K562 (cell line): ENCODE measurements at regions not wholly inside any gene's neighbourhood (a gene's known extent, or its start where the extent isn't known, plus 50 kb on each side); places are given as distances from the start of the nearest gene placed in this dataset.

Experiments used
- ATAC-seq: fragments of 200-7000 bp; cut with Tn5 transposase; 3 replicates; pipeline ENCODE4 v1.9.1; 2020; ENCODE audit warnings: moderate library complexity
- BruUV-seq: library from RNA; stranded (reverse); fragments of 400-500 nt; replicated peaks from 2 replicates; lab custom pipeline; 2021; lab: Mats Ljungman, UMichigan
- CTCF ChIA-PET: fragments of 300-600 bp; formaldehyde crosslinking; extraction: SDS; loops from one replicate; lab custom pipeline; 2021; ENCODE audit warnings: low intra/inter-chr PET ratio; lab: Yijun Ruan, JAX
- POLR2A ChIA-PET: fragments of 300-600, 350-650 bp; sonication (Branson Sonifier 250); formaldehyde crosslinking; extraction: SDS; loops from one replicate; lab custom pipeline; 2021; ENCODE audit warnings: antibody characterized with exemption, inconsistent platforms; lab: Yijun Ruan, JAX
- DNase-seq, 4 experiments: peaks; one replicate each; pipeline versions ENCODE4 v3.0.0 to v3.0.0-alpha.2; 2011 to 2018; ENCODE audit warnings: low spot score in 3 of 4, mixed read lengths in 3 of 4; ENCODE audit errors: extremely low read depth in 1 of 4
- FAIRE-seq: peaks from 2 replicates; lab custom pipeline; 2011; peaks lifted over from hg19 to GRCh38; lab: Jason Lieb, UNC
- H2AFZ ChIP-seq: 2 replicates; pipeline ENCODE4 v1.6.0; 2011; ENCODE audit warnings: low read depth, low read length, control low read depth, inconsistent platforms
- H3K27ac ChIP-seq: fragments of 200-600 bp; 3 replicates; pipeline ENCODE4 v1.8.0; 2011; ENCODE audit warnings: low read depth, mild to moderate bottlenecking, control low read depth, inconsistent platforms, low read length, moderate library complexity, mixed read lengths; ENCODE audit errors: extremely low read depth
- H3K27me3 ChIP-seq, 2 experiments: fragments of 300-600 bp in 1 of 2; 2 replicates in 1 of 2; 3 replicates in 1 of 2; pipeline versions ENCODE4 v1.6.0 to v1.8.0; 2011; ENCODE audit warnings: inconsistent platforms in 2 of 2, low read length in 2 of 2, mild to moderate bottlenecking in 1 of 2, mixed read lengths in 1 of 2, moderate library complexity in 1 of 2; ENCODE audit not compliant: control insufficient read depth in 2 of 2, insufficient read depth in 2 of 2
- H3K36me3 ChIP-seq: fragments of 300-600 bp; 3 replicates; pipeline ENCODE4 v1.8.0; 2011; ENCODE audit warnings: mild to moderate bottlenecking, low read length, inconsistent platforms; ENCODE audit not compliant: control insufficient read depth, insufficient read depth
- H3K4me1 ChIP-seq, 2 experiments: fragments of 200-600 bp in 1 of 2; replicated peaks in 1 of 2; 2 replicates in 1 of 2; 3 replicates in 1 of 2; pipeline versions ENCODE4 v1.5.1 to v1.8.0; 2011; ENCODE audit warnings: inconsistent platforms in 2 of 2, low read length in 2 of 2, mild to moderate bottlenecking in 1 of 2, mixed read lengths in 1 of 2, moderate library complexity in 1 of 2; ENCODE audit not compliant: control insufficient read depth in 2 of 2, insufficient read depth in 2 of 2
- H3K4me2 ChIP-seq: 2 replicates; pipeline ENCODE4 v1.6.1; 2011; ENCODE audit warnings: low read length, control low read depth, inconsistent platforms, mixed read lengths; ENCODE audit not compliant: insufficient read depth
- H3K4me3 ChIP-seq: fragments of 200-600 bp; sonication (generic), shearing (Covaris generic); 2 replicates; pipeline ENCODE4 v1.5.1; 2016; ENCODE audit warnings: control low read depth, inconsistent platforms
- H3K79me2 ChIP-seq: fragments of 200-600 bp; 3 replicates; pipeline ENCODE4 v1.8.0; 2011; ENCODE audit warnings: low read length, inconsistent platforms; ENCODE audit not compliant: control insufficient read depth, insufficient read depth
- H3K9ac ChIP-seq, 2 experiments: 2 replicates each; pipeline versions ENCODE4 v1.6.0 to v1.6.1; 2011; ENCODE audit warnings: low read depth in 2 of 2, low read length in 2 of 2, control low read depth in 1 of 2, inconsistent platforms in 1 of 2, mild to moderate bottlenecking in 1 of 2, mixed read lengths in 1 of 2; ENCODE audit not compliant: insufficient read depth in 1 of 2
- H3K9me1 ChIP-seq: one replicate; pipeline ENCODE4 v1.6.0; 2011; ENCODE audit warnings: inconsistent platforms, mild to moderate bottlenecking, low read length, moderate library complexity; ENCODE audit not compliant: control insufficient read depth, insufficient read depth
- H3K9me3 ChIP-seq: replicated peaks from 2 replicates; pipeline ENCODE4 v1.5.1; 2011; ENCODE audit warnings: low read depth, low read length, inconsistent platforms; ENCODE audit not compliant: control insufficient read depth, insufficient read depth
- H4K20me1 ChIP-seq: replicated peaks from 2 replicates; pipeline ENCODE4 v1.6.1; 2011; ENCODE audit warnings: low read length, inconsistent platforms, mixed read lengths; ENCODE audit not compliant: control insufficient read depth, insufficient read depth
- BRD9 ChIP-seq: fragments of 450-650 bp; IDR thresholded peaks from 2 replicates; pipeline ENCODE4 v1.6.1; 2018; ENCODE audit warnings: low read depth; ENCODE audit not compliant: partially characterized antibody
- E2F6 ChIP-seq, 2 experiments: IDR thresholded peaks; 2 replicates each; pipeline ENCODE4 v1.6.1; 2011; ENCODE audit warnings: borderline replicate concordance in 1 of 2, control low read depth in 1 of 2, low read depth in 1 of 2, low read length in 1 of 2, mild to moderate bottlenecking in 1 of 2, mixed read lengths in 1 of 2, moderate library complexity in 1 of 2; ENCODE audit not compliant: insufficient read depth in 1 of 2, insufficient read length in 1 of 2, poor library complexity in 1 of 2, severe bottlenecking in 1 of 2; ENCODE audit errors: extremely low read depth in 1 of 2
- ELF2 ChIP-seq: fragments of 250-450 bp; sonication (Bioruptor Pico); IDR thresholded peaks from 2 replicates; pipeline ENCODE4 v1.5.0; 2021; ENCODE audit warnings: mild to moderate bottlenecking
- NELFE ChIP-seq: IDR thresholded peaks from 2 replicates; pipeline ENCODE4 v1.6.1; 2011; ENCODE audit warnings: mild to moderate bottlenecking; ENCODE audit not compliant: insufficient read depth, insufficient read length
- POLR2A ChIP-seq: fragments of 450-650 bp; conservative IDR thresholded peaks from 2 replicates; pipeline ENCODE4 v1.6.1; 2016
- RFX1 ChIP-seq: fragments of 450-650 bp; IDR thresholded peaks from 2 replicates; pipeline ENCODE4 v1.6.1; 2016; ENCODE audit warnings: mild to moderate bottlenecking, moderate library complexity
- ZNF639 ChIP-seq, 2 experiments: fragments of 200-800 bp in 1 of 2; sonication (Bioruptor generic) in 1 of 2; sonication (generic) in 1 of 2; formaldehyde crosslinking in 1 of 2; IDR thresholded peaks in 1 of 2; conservative IDR thresholded peaks in 1 of 2; 2 replicates each; pipeline versions ENCODE4 v1.5.0 to v1.6.1; 2016 to 2020; ENCODE audit warnings: missing compliant biosample characterization in 1 of 2, missing genetic modification characterization in 1 of 2, missing genetic modification reagents in 1 of 2
- WGBS: fragments of 100-300 bp; shearing (Covaris generic); methylation state at CpG from one replicate; pipeline ENCODE4 v1.1.6; 2016; ENCODE audit warnings: low coverage, mixed read lengths; ENCODE audit not compliant: insufficient coverage; ENCODE audit errors: missing lambda C conversion rate; 5-methylcytosine and 5-hydroxymethylcytosine counted together
- in situ Hi-C: fragments of 300-500 bp; cut with MboI; formaldehyde crosslinking; loops from 4 replicates; pipeline ENCODE4 v1.15.0; 2018; ENCODE audit warnings: inconsistent platforms, mixed read lengths
- intact Hi-C: fragments of 100-400 bp; cut with micrococcal nuclease; formaldehyde crosslinking; loops from 2 replicates; pipeline ENCODE4 v1.14.2; 2022

- POLR2A ChIA-PET: no interaction called here
- Histone ChIP-seq H3K9me1 (no peaks in the 10 kb centered on the region), H3K4me3 (no peak overlapping the region), H3K4me1 (no peaks in the 10 kb centered on the region), H3K9me3 (no peaks in the 10 kb centered on the region), H3K9ac (no peak overlapping the region), H3K79me2 (no peaks in the 10 kb centered on the region), H3K27ac (no peak overlapping the region), H4K20me1 (no peaks in the 10 kb centered on the region), H3K36me3 (no peaks in the 10 kb centered on the region), H2AFZ (no peak overlapping the region), H3K27me3 (peaks cover 3 to 4% of the 10 kb centered on the region in 2 experiments; a peak in 2 of 5 replicates), H3K4me2 (no peak overlapping the region)
- TF ChIP-seq RFX1 (peak; percentile 52), E2F6 (IDR thresholded peaks at IDR 0.05; ENCODE audit: borderline replicate concordance in 1 of 2, extremely low read depth in 1 of 2, insufficient read depth in 1 of 2, insufficient read length in 1 of 2, low read depth in 1 of 2, low read length in 1 of 2, poor library complexity in 1 of 2, severe bottlenecking in 1 of 2) (no peak)
- ATAC-seq (no peak), DNase-seq (no peak), FAIRE-seq (no peak)
- WGBS: 2% methylated on average over 8 of the region's 8 CpGs
- in situ Hi-C loops (no loop called here), intact Hi-C loops (no loop called here)
- no TSS peak for BruUV-seq
- CTCF ChIA-PET: no interaction called here
Measured at GRCh38 chrX:13414006-13414647, 94.3 kb upstream of the ATXN3L start.

GRCh38 chrX:13412208-13412600 is 92.4 kb upstream of the ATXN3L start:
- DNase-seq (no peak), ATAC-seq (no peak), FAIRE-seq (no peak)
- Histone ChIP-seq H3K9me3 (no peaks in the 10 kb centered on the region), H3K27ac (no peak overlapping the region), H3K79me2 (no peaks in the 10 kb centered on the region), H3K4me2 (no peak overlapping the region), H3K4me1 (no peaks in the 10 kb centered on the region), H3K27me3 (no peaks in the 10 kb centered on the region; a peak in 1 of 5 replicates), H3K36me3 (no peaks in the 10 kb centered on the region), H3K9ac (no peak overlapping the region), H3K4me3 (no peak overlapping the region), H2AFZ (no peak overlapping the region), H3K9me1 (no peaks in the 10 kb centered on the region), H4K20me1 (no peaks in the 10 kb centered on the region)
- CTCF ChIA-PET: no interaction called here
- TF ChIP-seq ELF2 (CRISPR knock-in tag) (no peak), ZNF639 (CRISPR knock-in tag; conservative IDR thresholded peaks at IDR 0.05 in 1 of 2, IDR thresholded peaks at IDR 0.05 in 1 of 2) (no peak), NELFE (no peak), POLR2A (no peak), BRD9 (no peak)
- WGBS: 2% methylated on average over 6 of the region's 8 CpGs
- intact Hi-C loops: no loop called here
- POLR2A ChIA-PET: interaction anchor here (0.6 kb wide), 1 partner anchor 37 kb away, joined by 3 read pairs; no protein-coding TSS in a partner anchor
- in situ Hi-C loops: no loop called here
- no TSS peak for BruUV-seq
